ENCODE measurements at regions not wholly inside any gene's neighbourhood (a gene's known extent, or its start where the extent isn't known, plus 50 kb on each side); places are given as distances from the start of the nearest gene placed in this dataset.

- ChIA-PET POLR2A (ENCODE audit: partially characterized antibody) (no interaction called here), CTCF (ENCODE audit: partially characterized antibody) (no interaction called here)
- DNase-seq: no peak
- Mint-ChIP-seq H3K9me3 (peaks cover 2 to 29% (median 22%) of the 10 kb centered on the region in 8 donors), H3K36me3 (no peaks in the 10 kb centered on the region), H3K27ac (no peak overlapping the region), H3K4me3 (no peak overlapping the region), H3K4me1 (no peaks in the 10 kb centered on the region), H3K27me3 (no peaks in the 10 kb centered on the region)
- H3K36me3 ChIP-seq (ENCODE audit: insufficient read depth, low read length): no peaks in the 10 kb centered on the region
- H3K4me3 ChIP-seq (ENCODE audit: low read length in 2 of 2): no peak overlapping the region
- H3K27ac ChIP-seq (ENCODE audit: low read depth, low read length): no peak overlapping the region
- intact Hi-C loops (cut with micrococcal nuclease): no loop called here
- no peaks in the 10 kb centered on the region for H3K9me3 ChIP-seq (ENCODE audit: control insufficient read depth in 1 of 2, low read length in 2 of 2)
- no peaks in the 10 kb centered on the region for H3K27me3 ChIP-seq (ENCODE audit: insufficient read depth, low read length)
- H3K4me1 ChIP-seq (ENCODE audit: insufficient read depth, low read length): no peaks in the 10 kb centered on the region
These were observed 909.6 kb upstream of the NDST4 start for GRCh38 chr4:116023049-116023448.

GRCh38 chr4:116020141-116020722 lies 906.8 kb upstream of the NDST4 start:
- Histone ChIP-seq H3K9me3 (ENCODE audit: control insufficient read depth in 1 of 2, low read length in 2 of 2) (peaks cover 3 to 11% of the 10 kb centered on the region in 2 donors), H3K36me3 (ENCODE audit: insufficient read depth, low read length) (no peaks in the 10 kb centered on the region), H3K4me1 (ENCODE audit: insufficient read depth, low read length) (no peaks in the 10 kb centered on the region), H3K4me3 (ENCODE audit: low read length in 2 of 2) (no peak overlapping the region), H3K27me3 (ENCODE audit: insufficient read depth, low read length) (no peaks in the 10 kb centered on the region), H3K27ac (ENCODE audit: low read depth, low read length) (no peak overlapping the region)
- ChIA-PET CTCF (ENCODE audit: partially characterized antibody) (no interaction called here), POLR2A (ENCODE audit: partially characterized antibody) (no interaction called here)
- no peak overlapping the region for H3K27ac Mint-ChIP-seq
- no peak for DNase-seq
- no peak overlapping the region for H3K4me3 Mint-ChIP-seq
- no peaks in the 10 kb centered on the region for H3K4me1 Mint-ChIP-seq
- H3K9me3 Mint-ChIP-seq: peaks cover 8 to 49% (median 39%) of the 10 kb centered on the region in 8 donors
- no peaks in the 10 kb centered on the region for H3K27me3 Mint-ChIP-seq
- intact Hi-C loops (cut with micrococcal nuclease): no loop called here
- H3K36me3 Mint-ChIP-seq: no peaks in the 10 kb centered on the region

DNA sequence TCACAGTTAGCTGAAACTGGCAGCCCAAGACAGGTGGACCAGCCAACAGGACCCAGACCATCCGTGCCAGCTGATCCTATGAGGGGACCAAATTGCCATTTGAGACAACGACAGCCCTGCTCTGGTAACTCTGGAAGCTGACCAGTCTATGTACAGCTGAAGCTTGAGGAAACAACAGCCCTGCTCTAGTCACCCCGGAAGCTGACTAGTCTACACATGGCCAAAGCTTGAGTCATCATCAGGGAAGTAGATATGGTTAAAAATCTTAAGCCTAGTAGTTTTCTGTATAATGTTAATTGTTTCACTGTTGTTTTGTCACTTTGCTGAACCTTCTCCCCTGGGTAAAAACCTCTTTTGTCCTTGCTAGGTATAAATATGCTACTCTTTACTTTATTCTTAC lies 905.4 kb upstream of the NDST4 start:
- ChIA-PET CTCF (ENCODE audit: partially characterized antibody) (no interaction called here), POLR2A (ENCODE audit: partially characterized antibody) (no interaction called here)
- Histone ChIP-seq H3K9me3 (ENCODE audit: control insufficient read depth in 1 of 2, low read length in 2 of 2) (peaks cover 3 to 16% of the 10 kb centered on the region in 2 donors), H3K4me1 (ENCODE audit: insufficient read depth, low read length) (no peaks in the 10 kb centered on the region), H3K36me3 (ENCODE audit: insufficient read depth, low read length) (no peaks in the 10 kb centered on the region), H3K4me3 (ENCODE audit: low read length in 2 of 2) (no peak overlapping the region), H3K27ac (ENCODE audit: low read depth, low read length) (no peak overlapping the region), H3K27me3 (ENCODE audit: insufficient read depth, low read length) (no peaks in the 10 kb centered on the region)
- Mint-ChIP-seq H3K27me3 (no peaks in the 10 kb centered on the region), H3K27ac (no peak overlapping the region), H3K9me3 (peaks cover 8 to 59% (median 51%) of the 10 kb centered on the region in 8 donors), H3K4me1 (no peaks in the 10 kb centered on the region), H3K4me3 (no peak overlapping the region), H3K36me3 (no peaks in the 10 kb centered on the region)
- intact Hi-C loops (cut with micrococcal nuclease): no loop called here
- no peak for DNase-seq

GRCh38 chr4:116016201-116016600 lies 902.8 kb upstream of the NDST4 start:
- H3K27ac Mint-ChIP-seq: no peak overlapping the region
- ChIA-PET CTCF (ENCODE audit: partially characterized antibody) (no interaction called here), POLR2A (ENCODE audit: partially characterized antibody) (no interaction called here)
- intact Hi-C loops (cut with micrococcal nuclease): no loop called here
- no peaks in the 10 kb centered on the region for H3K36me3 Mint-ChIP-seq
- no peak overlapping the region for H3K27ac ChIP-seq (ENCODE audit: low read depth, low read length)
- H3K4me3 ChIP-seq (ENCODE audit: low read length in 2 of 2): no peak overlapping the region
- no peak for DNase-seq
- no peaks in the 10 kb centered on the region for H3K36me3 ChIP-seq (ENCODE audit: insufficient read depth, low read length)
- no peaks in the 10 kb centered on the region for H3K27me3 Mint-ChIP-seq
- H3K9me3 Mint-ChIP-seq: peaks cover 7 to 69% (median 50%) of the 10 kb centered on the region in 8 donors
- H3K4me3 Mint-ChIP-seq: no peak overlapping the region
- no peaks in the 10 kb centered on the region for H3K4me1 ChIP-seq (ENCODE audit: insufficient read depth, low read length)
- no peaks in the 10 kb centered on the region for H3K27me3 ChIP-seq (ENCODE audit: insufficient read depth, low read length)
- H3K9me3 ChIP-seq (ENCODE audit: control insufficient read depth in 1 of 2, low read length in 2 of 2): peaks cover 3 to 16% of the 10 kb centered on the region in 2 donors
- no peaks in the 10 kb centered on the region for H3K4me1 Mint-ChIP-seq

- Histone ChIP-seq H3K36me3 (ENCODE audit: insufficient read depth, low read length) (no peaks in the 10 kb centered on the region), H3K4me3 (ENCODE audit: low read length in 2 of 2) (no peak overlapping the region), H3K27me3 (ENCODE audit: insufficient read depth, low read length) (no peaks in the 10 kb centered on the region), H3K4me1 (ENCODE audit: insufficient read depth, low read length) (no peaks in the 10 kb centered on the region), H3K9me3 (ENCODE audit: control insufficient read depth in 1 of 2, low read length in 2 of 2) (peaks cover 3 to 16% of the 10 kb centered on the region in 2 donors), H3K27ac (ENCODE audit: low read depth, low read length) (no peak overlapping the region)
- intact Hi-C loops (cut with micrococcal nuclease): no loop called here
- Mint-ChIP-seq H3K4me3 (no peak overlapping the region), H3K27me3 (no peaks in the 10 kb centered on the region), H3K9me3 (peaks cover 7 to 71% (median 49%) of the 10 kb centered on the region in 8 donors), H3K27ac (no peak overlapping the region), H3K36me3 (no peaks in the 10 kb centered on the region), H3K4me1 (no peaks in the 10 kb centered on the region)
- no peak for DNase-seq
- POLR2A ChIA-PET (ENCODE audit: partially characterized antibody): no interaction called here
- CTCF ChIA-PET (ENCODE audit: partially characterized antibody): no interaction called here
These were observed 902.1 kb upstream of the NDST4 start for GRCh38 chr4:116015549-116015948.

- Histone ChIP-seq H3K36me3 (ENCODE audit: insufficient read depth, low read length) (no peaks in the 10 kb centered on the region), H3K27ac (ENCODE audit: low read depth, low read length) (no peak overlapping the region), H3K4me1 (ENCODE audit: insufficient read depth, low read length) (no peaks in the 10 kb centered on the region), H3K9me3 (ENCODE audit: control insufficient read depth in 1 of 2, low read length in 2 of 2) (peaks cover 3 to 16% of the 10 kb centered on the region in 2 donors), H3K4me3 (ENCODE audit: low read length in 2 of 2) (no peak overlapping the region), H3K27me3 (ENCODE audit: insufficient read depth, low read length) (no peaks in the 10 kb centered on the region)
- intact Hi-C loops (cut with micrococcal nuclease): no loop called here
- H3K9me3 Mint-ChIP-seq: peaks cover 7 to 66% (median 47%) of the 10 kb centered on the region in 8 donors
- H3K27me3 Mint-ChIP-seq: no peaks in the 10 kb centered on the region
- no peak for DNase-seq
- H3K4me1 Mint-ChIP-seq: no peaks in the 10 kb centered on the region
- no peak overlapping the region for H3K4me3 Mint-ChIP-seq
- no peaks in the 10 kb centered on the region for H3K36me3 Mint-ChIP-seq
- H3K27ac Mint-ChIP-seq: no peak overlapping the region
- ChIA-PET CTCF (ENCODE audit: partially characterized antibody) (no interaction called here), POLR2A (ENCODE audit: partially characterized antibody) (no interaction called here)
These were observed 901.6 kb upstream of the NDST4 start for GRCh38 chr4:116015062-116015461.

- no peak overlapping the region for H3K27ac Mint-ChIP-seq
- Histone ChIP-seq H3K4me1 (ENCODE audit: insufficient read depth, low read length) (no peaks in the 10 kb centered on the region), H3K27me3 (ENCODE audit: insufficient read depth, low read length) (no peaks in the 10 kb centered on the region), H3K36me3 (ENCODE audit: insufficient read depth, low read length) (no peaks in the 10 kb centered on the region), H3K27ac (ENCODE audit: low read depth, low read length) (no peak overlapping the region), H3K4me3 (ENCODE audit: low read length in 2 of 2) (no peak overlapping the region), H3K9me3 (ENCODE audit: control insufficient read depth in 1 of 2, low read length in 2 of 2) (peaks cover 0 to 13% of the 10 kb centered on the region in 2 donors)
- no peak overlapping the region for H3K4me3 Mint-ChIP-seq
- H3K9me3 Mint-ChIP-seq: peaks cover 2 to 33% (median 24%) of the 10 kb centered on the region in 8 donors
- DNase-seq: no peak
- no peaks in the 10 kb centered on the region for H3K27me3 Mint-ChIP-seq
- intact Hi-C loops (cut with micrococcal nuclease): no loop called here
- POLR2A ChIA-PET (ENCODE audit: partially characterized antibody): no interaction called here
- no peaks in the 10 kb centered on the region for H3K36me3 Mint-ChIP-seq
- H3K4me1 Mint-ChIP-seq: no peaks in the 10 kb centered on the region
- CTCF ChIA-PET (ENCODE audit: partially characterized antibody): no interaction called here
These were observed 897.5 kb upstream of the NDST4 start for GRCh38 chr4:116010923-116011322.

- Histone ChIP-seq H3K36me3 (ENCODE audit: insufficient read depth, low read length) (no peaks in the 10 kb centered on the region), H3K27me3 (ENCODE audit: insufficient read depth, low read length) (no peaks in the 10 kb centered on the region), H3K9me3 (ENCODE audit: control insufficient read depth in 1 of 2, low read length in 2 of 2) (no peaks in the 10 kb centered on the region), H3K4me3 (ENCODE audit: low read length in 2 of 2) (no peak overlapping the region), H3K27ac (ENCODE audit: low read depth, low read length) (no peak overlapping the region), H3K4me1 (ENCODE audit: insufficient read depth, low read length) (no peaks in the 10 kb centered on the region)
- peaks cover 0 to 5% (median under 1%) of the 10 kb centered on the region in 8 donors for H3K9me3 Mint-ChIP-seq
- ChIA-PET POLR2A (ENCODE audit: partially characterized antibody) (no interaction called here), CTCF (ENCODE audit: partially characterized antibody) (no interaction called here)
- intact Hi-C loops (cut with micrococcal nuclease): no loop called here
- H3K4me3 Mint-ChIP-seq: no peak overlapping the region
- no peaks in the 10 kb centered on the region for H3K36me3 Mint-ChIP-seq
- no peak for DNase-seq
- H3K4me1 Mint-ChIP-seq: no peaks in the 10 kb centered on the region
- no peak overlapping the region for H3K27ac Mint-ChIP-seq
- no peaks in the 10 kb centered on the region for H3K27me3 Mint-ChIP-seq
These were observed 892.3 kb upstream of the NDST4 start for GRCh38 chr4:116005806-116006088.
